GM18907 (cell line): ENCODE measurements at regions not wholly inside any gene's neighbourhood (a gene's known extent, or its start where the extent isn't known, plus 50 kb on each side); places are given as distances from the start of the nearest gene placed in this dataset.

Source experiments
- ATAC-seq: cut with Tn5 transposase; IDR thresholded peaks from one replicate; pipeline ENCODE4 v1.9.1; 2021; ENCODE audit warnings: mild to moderate bottlenecking, moderate library complexity; ENCODE audit not compliant: unreplicated experiment

DNA sequence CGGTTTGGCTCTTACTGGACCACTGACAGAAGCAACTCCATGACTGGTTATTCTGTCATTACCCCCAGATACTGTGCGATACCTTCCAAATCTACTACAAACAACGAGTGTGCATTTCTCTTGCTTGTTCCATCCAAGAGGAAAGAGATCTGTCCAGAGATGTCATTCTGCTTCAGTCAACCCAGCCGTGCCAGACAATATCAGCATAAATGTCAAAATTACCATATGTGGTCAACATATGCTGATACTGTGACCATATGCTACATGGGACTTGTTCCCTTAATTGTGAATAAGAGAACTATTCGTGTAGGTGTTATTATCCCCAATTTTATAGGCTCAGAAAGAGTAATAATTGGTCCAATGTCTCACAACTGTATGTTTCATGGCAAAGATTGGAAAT is 143.2 kb upstream of the PRSS1 start:
- ATAC-seq = no peak

DNA sequence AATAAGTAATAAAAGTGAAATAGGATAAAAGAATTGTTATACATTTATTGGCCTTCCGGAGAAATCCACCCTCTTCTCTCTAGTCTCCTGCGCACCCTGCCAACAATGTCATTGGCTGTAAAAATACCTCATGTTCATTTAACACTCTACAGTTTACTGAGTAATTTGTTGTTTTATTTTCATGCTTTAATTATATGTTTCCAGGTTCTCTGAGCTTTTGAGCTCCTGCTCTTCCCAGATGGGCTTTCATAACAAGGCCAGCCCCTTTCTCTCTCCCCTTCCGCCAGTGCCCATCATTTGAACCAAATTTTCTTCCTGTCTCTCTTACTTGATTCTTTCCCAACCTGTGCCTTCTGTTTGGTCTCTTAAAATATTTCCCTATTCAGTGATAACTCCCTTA is 144.6 kb upstream of the PRSS1 start:
- ATAC-seq = no peak

DNA sequence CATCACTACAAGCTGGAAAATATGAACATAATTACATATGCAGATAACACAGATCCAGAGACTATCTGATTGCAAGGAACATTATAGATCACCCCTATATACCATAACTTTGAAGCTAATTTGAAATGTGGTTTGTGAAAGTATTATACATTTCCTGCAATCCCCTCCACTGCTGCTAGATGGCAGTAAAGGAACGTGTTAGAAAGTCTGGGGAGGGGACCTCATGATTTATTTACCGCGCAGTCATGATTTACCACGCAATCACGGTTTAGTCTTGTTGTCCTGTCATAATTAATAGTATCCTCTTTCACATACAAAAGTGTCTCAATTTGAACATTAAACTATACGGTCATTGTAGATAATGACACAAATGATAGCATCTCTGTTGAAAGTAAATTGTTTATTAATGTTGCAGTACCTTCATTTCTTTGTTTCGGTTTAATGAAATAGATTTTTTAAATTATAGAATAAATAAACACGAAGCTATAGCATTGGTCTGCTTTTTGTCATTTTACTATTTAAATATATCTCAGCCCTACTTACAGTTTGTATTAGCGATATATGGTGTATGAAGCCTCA is 145.3 kb upstream of the PRSS1 start:
- peak; percentile 56 for ATAC-seq

DNA sequence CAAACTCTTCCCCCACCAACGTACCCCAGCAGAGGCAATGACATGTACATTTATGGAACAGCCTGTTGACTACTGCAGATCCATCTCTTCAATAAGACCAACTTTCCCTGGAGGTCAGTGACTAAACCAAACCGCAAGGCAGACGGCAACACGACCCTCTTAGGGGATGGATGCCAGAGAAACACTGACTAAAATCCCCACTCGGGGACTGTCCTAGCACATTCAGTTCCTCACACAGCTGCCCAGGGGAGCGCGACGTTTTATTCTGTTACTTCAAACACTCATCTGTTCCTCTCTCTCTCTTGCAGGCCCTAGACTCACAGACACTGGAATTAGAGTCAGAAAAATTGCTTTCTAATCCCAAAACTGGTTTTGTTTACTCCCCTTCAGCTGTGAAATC is 146.5 kb upstream of the PRSS1 start:
- peak; percentile 54 for ATAC-seq

DNA sequence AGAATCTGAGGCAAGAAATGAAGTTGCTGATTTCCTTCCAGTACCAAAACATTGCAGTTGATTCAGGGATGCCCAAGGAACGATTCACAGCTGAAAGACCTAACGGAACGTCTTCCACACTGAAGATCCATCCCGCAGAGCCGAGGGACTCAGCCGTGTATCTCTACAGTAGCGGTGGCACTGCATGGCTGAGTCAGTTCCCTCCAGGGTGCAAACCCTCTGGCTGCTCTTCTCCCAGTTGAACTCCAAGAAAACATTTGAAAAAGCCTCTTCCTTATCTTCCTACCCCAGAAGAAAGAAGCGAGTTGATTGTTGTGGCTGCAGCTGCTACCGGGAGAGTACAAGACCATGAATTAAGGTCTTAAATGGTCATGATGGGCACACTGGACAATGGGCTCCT is 147.1 kb upstream of the PRSS1 start:
- no peak for ATAC-seq

DNA sequence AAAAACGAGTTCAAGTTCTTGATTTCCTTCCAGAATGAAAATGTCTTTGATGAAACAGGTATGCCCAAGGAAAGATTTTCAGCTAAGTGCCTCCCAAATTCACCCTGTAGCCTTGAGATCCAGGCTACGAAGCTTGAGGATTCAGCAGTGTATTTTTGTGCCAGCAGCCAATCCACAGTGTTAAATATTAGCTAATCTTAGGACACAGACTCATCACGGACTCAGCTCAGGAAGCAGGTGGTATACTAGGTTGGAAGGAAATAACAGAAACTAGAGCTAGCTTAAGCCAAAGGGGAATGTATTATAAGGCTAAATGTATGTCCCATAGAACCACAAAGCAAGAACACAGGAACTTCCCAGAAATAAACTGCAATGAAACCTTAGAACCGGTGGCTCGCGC is 151.0 kb upstream of the PRSS1 start:
- ATAC-seq = no peak

DNA sequence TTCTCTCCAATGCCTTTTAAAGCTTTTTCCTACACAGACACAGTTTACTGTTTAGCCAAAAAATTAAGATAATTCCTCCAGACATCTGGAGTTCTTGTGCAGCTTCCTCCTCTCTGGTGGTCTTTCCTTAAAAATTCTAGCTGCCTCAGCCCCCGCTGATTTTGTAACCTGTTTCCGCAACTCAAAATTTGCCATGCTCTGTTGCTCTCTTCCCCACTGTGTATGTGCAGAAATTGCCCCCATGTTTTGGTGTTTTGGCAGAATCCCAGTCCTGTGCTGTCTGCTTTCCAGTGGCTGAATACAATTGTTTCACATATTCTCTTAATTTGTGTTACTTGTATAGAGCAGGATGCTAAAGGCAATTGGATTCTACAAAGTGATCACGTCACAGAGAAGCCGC is 151.7 kb upstream of the PRSS1 start:
- ATAC-seq = no peak

DNA sequence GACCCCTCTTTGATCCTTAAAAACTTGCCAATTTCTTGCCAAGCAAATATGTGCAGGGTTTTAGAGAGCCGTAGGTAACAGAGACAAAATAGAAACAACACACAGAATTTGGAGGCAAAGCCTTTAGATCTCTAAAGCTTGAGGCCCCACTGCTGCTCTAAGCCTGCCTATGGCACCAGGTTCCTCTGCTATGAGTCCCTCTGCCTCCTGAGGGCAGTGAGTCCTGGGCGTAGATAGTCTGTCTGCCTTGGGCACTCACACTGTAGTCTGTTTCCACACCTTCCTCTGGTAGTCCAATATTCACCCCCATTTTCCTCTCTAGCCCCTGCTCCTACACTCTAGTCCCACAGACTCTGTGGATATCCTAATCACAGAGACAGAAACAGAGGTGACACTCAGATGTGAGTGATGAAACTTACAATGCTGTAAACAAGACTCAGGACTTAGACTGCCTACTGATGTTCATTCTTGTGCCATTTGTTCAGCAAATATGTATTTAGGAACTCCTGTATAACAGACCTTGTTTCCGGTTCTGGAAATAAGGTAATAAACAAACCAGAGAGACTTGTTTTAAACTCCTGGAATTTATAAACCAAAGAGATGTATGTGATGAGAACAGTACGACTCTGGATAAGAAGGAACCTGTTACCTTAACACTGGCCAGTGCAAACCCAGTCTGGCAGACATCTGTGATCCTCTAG is 153.3 kb upstream of the PRSS1 start:
- ATAC-seq = no peak

DNA sequence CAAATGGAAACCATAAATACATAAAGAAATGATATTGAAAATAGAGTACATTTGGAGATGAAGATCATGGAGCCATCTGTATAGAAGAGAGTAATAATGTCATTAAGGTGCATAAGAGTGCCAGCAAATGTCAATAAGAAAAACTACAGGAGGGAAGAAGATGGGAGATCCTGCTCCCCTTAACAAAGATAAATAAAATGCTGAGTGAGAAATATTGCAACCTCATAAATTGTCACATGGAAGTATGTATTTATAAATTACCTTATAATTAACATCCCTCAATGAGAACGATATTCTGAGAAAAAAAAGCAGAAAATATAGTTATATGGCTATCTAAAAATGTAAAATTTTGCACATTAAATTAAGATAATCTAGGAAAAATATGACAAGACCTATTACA is 155.2 kb upstream of the PRSS1 start:
- ATAC-seq = no peak

DNA sequence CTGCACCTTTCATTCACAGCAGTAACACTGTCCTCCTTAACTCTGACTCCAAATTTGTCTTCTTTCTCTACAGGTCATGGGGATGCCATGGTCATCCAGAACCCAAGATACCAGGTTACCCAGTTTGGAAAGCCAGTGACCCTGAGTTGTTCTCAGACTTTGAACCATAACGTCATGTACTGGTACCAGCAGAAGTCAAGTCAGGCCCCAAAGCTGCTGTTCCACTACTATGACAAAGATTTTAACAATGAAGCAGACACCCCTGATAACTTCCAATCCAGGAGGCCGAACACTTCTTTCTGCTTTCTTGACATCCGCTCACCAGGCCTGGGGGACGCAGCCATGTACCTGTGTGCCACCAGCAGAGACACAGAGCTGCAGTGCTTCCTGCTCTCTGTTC is 156.2 kb upstream of the PRSS1 start:
- no peak for ATAC-seq

DNA sequence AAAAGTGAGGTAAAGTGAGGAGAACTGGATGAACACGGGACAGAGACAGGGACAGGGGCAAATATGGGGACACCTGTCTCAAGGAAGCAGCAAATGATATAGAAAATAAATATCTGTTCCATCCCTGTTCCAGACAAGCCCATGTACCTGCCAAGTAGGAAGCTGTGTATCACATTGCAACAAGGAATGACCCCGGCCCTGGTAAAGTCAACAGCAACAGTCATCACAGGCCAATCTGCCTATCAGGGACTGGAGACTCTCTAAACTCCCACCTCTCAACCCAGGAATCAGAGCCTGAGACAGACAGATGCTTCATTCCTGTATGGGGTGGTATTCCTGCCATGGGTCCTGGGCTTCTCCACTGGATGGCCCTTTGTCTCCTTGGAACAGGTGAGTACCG is 156.6 kb upstream of the PRSS1 start:
- no peak for ATAC-seq

DNA sequence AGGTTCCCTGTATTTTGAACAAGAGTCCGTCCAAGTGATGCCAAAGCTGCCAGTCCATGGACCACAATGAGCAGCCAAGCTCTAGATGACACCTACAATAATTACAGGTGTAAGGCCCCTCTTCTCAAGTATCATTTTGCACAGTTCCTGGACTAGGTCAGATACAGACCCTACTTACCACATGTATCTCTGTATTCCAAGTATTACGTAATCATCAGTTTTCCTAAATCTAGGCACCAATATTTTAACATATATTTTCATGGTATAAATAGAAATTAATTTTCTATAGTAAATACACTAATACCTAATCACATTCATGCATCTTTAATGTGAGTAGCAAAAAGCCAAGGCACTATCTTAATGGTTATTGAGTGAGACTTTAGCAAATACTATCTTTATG is 157.0 kb upstream of the PRSS1 start:
- no peak for ATAC-seq

DNA sequence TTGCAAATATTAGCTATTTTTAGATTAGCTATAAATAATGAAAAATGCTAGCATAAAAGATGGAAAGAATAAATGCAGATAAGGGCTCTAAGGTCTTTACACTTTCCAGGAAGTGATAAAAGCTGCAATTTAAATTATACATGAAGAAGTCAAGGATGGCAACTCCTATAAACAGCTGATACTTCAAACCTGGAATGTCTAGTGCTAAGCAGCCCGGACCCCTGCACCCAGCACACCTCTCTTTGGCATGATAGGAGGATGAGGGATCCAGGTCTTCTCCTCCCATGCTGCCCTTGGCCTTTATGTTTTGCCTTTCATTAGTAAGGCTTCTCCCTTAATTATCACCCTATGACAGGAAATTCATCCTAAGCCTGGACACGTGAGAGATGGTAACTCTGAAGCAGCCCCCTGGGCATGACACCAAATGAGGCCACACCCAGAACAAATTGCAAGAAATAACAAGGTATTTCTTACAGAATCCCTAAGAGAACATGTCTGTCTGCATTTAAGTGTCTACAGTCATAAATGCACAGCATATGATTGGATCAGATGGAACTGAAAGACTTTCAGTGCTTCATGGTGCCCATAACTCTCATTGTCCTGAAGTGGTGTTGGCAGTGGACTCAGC is 158.3 kb upstream of the PRSS1 start:
- no peak for ATAC-seq

DNA sequence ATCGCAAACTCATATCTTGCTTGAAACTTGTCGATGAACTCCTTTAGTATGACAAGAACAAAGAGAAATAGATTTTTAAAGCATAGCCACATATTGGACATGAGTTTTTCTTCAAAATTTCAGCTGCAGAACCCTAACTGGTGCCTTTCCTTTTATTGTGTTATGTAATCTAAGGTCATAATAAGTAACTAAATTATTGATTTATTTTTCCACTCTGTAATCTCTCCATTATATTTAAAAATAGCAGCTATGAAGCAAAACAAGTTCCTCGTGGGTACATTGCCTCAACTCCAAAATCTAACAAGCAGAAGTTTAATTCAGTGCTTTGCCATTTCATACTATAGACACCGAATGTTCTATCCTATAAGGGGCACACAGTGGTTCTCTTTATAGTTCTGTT is 159.2 kb upstream of the PRSS1 start:
- ATAC-seq = no peak

DNA sequence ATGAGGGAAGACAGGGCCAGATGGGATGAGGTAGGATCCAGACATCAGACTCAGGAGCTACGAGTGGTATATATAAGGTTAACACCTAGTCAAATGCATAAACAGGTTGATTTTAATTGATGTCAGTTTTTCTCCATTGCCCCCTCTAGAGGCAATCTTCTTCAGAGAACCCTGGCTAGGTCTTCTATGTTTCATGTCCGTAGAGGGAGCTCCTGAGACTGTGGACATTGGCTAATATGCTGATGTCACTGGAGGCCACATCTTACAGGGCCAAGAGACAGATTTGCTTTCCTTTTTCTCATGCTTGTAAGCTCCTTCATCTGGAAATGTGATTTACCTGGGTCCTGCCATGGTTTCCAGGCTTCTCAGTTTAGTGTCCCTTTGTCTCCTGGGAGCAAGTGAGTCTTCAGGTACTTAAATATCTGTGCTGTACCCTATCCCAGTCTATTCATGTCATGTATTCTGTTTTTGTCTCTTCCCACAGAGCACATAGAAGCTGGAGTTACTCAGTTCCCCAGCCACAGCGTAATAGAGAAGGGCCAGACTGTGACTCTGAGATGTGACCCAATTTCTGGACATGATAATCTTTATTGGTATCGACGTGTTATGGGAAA is 161.6 kb upstream of the PRSS1 start:
- peak; percentile 81 for ATAC-seq

DNA sequence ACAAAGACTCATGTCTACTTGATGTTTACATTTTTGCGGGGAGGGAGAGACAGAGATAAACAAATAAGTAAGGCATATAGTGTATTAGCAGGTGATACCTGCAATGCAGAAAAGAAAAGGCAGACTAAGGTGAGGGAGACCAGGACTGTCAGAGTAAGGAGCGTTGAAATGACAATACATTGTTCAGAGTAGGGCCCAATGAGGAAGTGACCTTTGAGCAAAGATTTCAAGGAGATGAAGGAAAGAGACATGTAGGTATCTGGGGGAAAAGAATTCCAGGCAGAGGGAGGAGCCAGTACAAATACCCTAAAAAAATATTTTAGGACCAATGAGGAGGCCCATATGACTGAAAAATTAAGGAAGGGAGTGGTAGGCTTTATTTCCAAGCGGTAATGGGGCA is 162.7 kb upstream of the PRSS1 start:
- no peak for ATAC-seq

DNA sequence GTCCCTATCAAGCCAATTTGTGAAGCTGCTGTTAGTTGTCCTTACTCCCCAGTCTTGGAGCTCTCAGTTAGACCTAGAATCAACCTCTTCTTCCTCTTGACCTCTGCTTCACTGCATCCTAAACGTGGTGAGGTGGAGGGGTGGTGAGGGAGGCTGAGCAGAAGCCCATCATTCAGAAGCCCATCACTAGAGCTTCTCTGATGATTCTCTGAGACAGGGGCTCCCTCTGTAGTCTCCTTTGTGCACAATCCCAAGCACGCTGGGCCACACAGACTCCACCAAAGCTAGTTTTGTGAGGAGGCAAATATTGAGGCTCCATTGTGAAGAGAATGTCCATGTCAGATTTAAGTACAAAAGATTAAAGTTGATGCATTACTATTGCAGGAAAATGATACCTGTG is 163.8 kb upstream of the PRSS1 start:
- ATAC-seq = no peak

DNA sequence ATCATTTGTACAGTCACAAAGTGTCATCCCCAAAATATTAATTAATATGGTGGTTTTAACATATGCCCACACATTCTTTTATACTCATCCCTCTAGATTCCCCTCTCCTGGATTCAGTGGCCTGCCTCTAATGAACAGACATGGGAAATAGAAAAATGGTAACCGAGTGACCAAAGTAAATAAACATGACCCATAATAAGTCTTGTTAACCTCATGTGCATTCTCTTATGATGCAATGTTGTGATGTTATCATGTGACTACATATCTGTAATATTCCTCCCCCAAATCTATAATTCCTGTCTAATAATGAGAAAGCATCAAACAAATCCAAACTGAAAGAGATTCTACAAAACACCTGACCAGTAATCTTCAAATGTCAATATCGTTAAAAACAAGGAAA is 164.5 kb upstream of the PRSS1 start:
- ATAC-seq = no peak

DNA sequence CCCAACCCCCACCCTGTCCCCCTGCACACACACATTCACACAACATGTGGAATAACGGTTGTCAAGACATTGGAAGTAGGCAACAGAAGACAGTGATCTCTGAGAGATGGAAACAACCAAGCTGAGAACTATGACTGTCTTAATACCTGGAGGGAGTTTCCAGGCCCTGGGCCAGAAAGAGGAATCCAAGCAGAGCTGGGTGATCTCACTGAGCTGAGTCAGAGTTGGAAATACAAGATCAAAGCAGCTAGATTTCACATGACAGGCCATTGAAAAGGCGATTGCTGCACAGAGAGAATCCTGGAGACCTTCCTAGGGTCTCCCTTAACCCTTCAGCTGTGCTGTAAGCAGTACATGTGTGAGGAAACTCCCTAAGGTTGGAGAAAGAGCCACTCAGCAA is 165.8 kb upstream of the PRSS1 start:
- peak; percentile 72 for ATAC-seq

DNA sequence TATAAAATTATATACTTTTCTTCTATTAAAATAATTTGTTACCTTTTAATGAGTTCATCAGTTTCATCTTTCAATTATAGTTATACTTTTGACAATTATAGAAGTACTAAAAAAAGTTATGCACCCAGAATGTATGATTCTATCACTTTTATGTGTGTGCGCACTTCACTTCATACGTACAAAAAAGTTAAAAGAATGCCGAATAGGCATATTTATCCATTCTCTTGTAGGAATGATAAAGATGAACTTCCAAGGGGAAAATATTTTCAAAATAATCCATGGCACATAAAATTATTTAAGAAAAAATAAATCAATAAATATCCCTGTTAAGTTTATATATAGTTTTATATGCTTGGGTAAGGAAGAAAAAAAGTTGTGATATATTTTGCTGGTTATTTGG is 166.9 kb upstream of the PRSS1 start:
- ATAC-seq = no peak

DNA sequence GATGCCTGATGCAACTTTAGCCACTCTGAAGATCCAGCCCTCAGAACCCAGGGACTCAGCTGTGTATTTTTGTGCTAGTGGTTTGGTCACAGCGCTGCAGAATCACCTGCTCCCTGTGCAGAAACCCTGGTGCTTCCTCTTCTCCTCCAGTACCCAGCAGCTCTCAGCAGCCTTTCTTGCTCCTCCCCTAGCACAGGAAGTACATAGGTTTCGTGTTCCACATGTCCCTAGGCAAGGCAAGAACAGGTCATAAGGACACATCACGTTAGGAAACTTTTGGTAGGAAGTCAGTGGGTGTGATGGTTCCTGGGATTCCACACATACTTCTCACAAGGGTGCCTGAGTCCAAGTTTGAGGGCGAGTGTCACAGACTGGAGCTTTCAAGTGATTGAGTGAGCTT is 167.9 kb upstream of the PRSS1 start:
- ATAC-seq = peak; percentile 80

DNA sequence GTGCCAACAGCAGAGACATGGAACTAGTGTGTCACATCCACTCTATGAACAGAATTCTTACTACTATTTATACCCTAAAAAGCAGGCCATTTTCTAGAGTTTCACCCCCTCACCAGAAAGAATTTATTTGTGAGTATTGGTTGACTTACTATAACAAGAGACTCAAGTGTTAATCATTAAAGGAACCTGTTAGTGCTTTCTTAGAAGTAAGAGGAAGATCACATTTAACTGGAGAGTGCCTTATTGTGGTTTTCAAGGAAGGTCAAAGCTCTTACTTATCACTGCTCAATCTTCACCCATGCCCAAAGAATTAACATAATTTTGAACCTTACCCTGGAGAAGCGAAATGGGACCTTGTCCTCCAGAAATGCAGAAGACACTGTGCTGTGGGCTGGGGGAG is 169.3 kb upstream of the PRSS1 start:
- ATAC-seq = peak; percentile 48
